ENCODE measurements at regions not wholly inside any gene's neighbourhood (a gene's known extent, or its start where the extent isn't known, plus 50 kb on each side); places are given as distances from the start of the nearest gene placed in this dataset.
A peak's percentile ranks its signal among the peaks of the same experiment; 100 is the strongest.

DNA sequence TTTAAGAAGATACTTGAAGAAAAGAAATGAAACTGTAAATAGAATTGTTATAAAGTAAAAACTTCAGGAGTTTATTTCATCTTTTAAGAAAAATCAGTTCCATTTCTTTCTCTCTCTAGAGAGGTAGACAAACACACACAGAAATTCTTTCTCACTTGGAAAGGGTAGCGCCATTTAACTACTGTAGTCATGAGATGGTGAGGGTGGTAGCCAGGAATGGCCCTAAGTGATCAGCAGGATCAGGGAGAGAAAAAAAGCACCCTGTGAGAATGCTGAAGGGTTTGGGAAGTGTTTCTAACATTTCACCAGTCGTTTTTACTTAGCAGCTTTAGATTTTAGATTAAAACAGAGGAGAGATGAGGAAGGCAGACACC is 205.7 kb upstream of the RUNX1 start:
- no peak for DNase-seq
- peaks cover 44% of the 10 kb centered on the region for H3K4me1 ChIP-seq
- peak overlapping the region; percentile 94 for H3K27ac ChIP-seq

DNA sequence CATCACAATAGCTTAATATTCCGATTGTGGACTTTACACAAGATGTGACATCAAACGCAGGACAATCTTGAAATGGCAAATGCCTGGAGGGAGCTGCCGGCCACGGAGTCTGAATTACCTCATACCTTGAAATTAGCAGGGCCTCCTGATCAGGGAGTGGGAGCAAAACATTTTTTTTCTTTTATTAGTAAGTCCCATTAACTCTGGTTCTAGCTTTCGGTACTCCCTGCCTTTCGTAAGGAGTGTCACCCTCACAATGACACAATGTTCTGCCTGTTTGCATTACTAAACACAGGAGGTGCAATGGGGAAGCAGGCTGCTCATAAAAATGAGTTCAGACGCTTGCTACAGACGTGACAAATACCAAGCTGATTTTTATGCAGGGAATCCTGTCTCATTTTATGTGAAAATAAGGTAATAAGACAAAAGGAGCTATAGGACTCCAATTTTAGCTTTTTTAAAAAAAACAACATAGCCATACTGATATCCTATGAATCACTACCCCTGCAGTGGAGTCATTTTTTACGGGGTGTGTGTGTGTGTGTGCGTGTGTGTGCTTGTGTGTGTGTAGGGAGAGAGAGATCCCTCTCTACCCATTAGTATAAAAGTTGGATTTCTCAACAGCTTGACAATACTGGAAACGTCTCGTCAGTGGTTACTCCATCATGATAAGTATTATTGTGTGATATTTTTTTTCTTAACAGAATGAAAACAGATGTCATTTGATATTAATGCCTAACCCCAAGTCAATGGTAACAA is 205.1 kb upstream of the RUNX1 start:
- Histone ChIP-seq H3K27ac (no peak overlapping the region), H3K9me3 (replicated peaks) (peaks cover 17% of the 10 kb centered on the region), H3K4me3 (no peak overlapping the region), H3K4me1 (peaks cover 44% of the 10 kb centered on the region), H3K27me3 (no peaks in the 10 kb centered on the region), H3K36me3 (no peaks in the 10 kb centered on the region)
- DNase-seq: no peak

More for the DNA sequence above, 205.7 kb upstream of the RUNX1 start:
- Histone ChIP-seq H3K4me3 (no peak overlapping the region), H3K36me3 (no peaks in the 10 kb centered on the region), H3K27me3 (no peaks in the 10 kb centered on the region), H3K9me3 (replicated peaks) (peaks cover 14% of the 10 kb centered on the region)

DNA sequence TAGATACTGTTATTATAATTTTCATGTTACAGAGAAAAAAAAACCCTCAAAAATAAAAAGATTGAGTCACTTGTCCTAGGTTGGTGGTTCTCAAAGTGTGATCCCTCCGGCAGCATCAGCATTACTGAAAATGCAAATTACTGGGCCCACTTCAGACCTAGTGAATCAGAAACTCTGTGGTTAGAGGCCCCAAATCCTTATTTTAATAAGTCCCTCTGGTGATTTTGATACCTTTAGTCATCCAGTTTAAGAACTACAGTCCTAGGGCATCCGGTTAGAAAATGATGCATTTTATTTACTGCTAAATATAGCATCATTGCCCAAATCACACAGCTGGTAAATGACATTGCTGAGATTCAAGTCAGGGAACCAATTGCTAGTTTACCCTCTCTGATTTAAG is 203.7 kb upstream of the RUNX1 start:
- no peak for DNase-seq
- H3K4me3 ChIP-seq: no peak overlapping the region
- H3K27ac ChIP-seq: no peak overlapping the region

DNA sequence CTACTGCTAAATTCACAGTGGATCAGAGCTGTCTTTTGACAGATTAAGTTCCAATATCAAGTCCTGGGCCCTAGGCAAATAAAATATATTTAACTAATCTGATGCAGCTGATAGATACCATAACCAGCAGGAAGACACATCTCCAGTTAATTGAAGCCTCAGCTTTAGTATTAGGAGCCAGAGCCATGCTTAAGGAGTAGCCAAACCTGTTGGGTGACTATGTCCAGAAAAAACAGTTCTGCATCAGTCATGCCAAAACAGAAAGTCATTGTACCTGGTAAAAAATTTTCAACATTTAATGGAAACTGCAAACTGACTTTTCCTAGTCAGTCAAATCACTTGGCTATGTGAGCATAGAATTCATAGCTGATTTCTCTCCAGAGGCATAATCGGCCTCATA is 200.5 kb upstream of the RUNX1 start:
- peaks cover 17% of the 10 kb centered on the region for H3K9me3 ChIP-seq (replicated peaks)
- no peaks in the 10 kb centered on the region for H3K36me3 ChIP-seq
- no peak overlapping the region for H3K27ac ChIP-seq
- no peaks in the 10 kb centered on the region for H3K27me3 ChIP-seq
- no peak overlapping the region for H3K4me3 ChIP-seq
- H3K4me1 ChIP-seq: peaks cover 11% of the 10 kb centered on the region
- no peak for DNase-seq

More for the DNA sequence above, 203.7 kb upstream of the RUNX1 start:
- H3K27me3 ChIP-seq: no peaks in the 10 kb centered on the region
- H3K9me3 ChIP-seq (replicated peaks): peaks cover 17% of the 10 kb centered on the region
- no peaks in the 10 kb centered on the region for H3K36me3 ChIP-seq
- peaks cover 38% of the 10 kb centered on the region for H3K4me1 ChIP-seq

DNA sequence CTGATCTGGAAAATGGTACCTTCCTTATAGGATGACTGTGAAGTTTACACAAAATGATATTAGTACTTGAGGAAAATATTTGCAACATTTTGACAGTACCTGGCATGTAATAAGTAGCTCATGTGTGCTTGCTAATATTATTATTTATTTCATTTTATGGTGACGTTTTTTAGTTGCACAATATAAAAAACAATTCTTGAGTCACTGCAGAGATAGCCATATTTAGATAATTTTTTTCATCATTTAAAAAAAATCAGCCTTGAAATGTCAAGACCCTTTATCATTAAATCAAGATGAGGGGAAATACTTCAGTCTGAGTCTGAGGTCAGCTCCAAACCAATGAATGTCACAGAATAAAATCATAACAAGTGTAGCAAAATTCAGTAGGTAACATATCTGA is 196.8 kb upstream of the RUNX1 start:
- peaks cover under 1% of the 10 kb centered on the region; the same call in 1 of the 2 replicates for H3K4me1 ChIP-seq
- peaks cover 12% of the 10 kb centered on the region for H3K9me3 ChIP-seq (replicated peaks)
- no peak overlapping the region for H3K4me3 ChIP-seq
- no peaks in the 10 kb centered on the region for H3K36me3 ChIP-seq
- H3K27ac ChIP-seq: no peak overlapping the region
- no peak for DNase-seq
- H3K27me3 ChIP-seq: no peaks in the 10 kb centered on the region

DNA sequence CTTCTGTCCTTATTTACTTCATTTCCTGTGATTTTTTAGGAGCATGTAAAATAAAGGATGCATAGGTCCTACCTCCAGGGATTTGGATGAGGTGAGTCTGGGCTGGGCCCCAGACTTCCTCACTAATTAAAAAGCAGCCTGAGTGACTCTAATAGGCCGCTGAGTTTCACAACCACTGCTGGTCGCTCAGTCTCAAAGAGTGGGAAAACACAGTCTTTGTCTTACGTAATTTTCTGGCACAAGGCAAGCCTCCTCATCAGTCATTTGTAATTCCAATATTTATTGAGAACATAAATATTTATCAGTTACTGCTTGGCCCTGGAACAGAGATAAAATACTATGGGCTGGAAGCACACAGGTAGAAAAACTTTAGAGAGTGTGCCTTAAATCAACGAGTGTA is 195.4 kb upstream of the RUNX1 start:
- Histone ChIP-seq H3K4me3 (no peak overlapping the region), H3K36me3 (no peaks in the 10 kb centered on the region), H3K27me3 (no peaks in the 10 kb centered on the region), H3K27ac (no peak overlapping the region), H3K9me3 (replicated peaks) (peaks cover under 1% of the 10 kb centered on the region; the same call in 1 of the 2 replicates), H3K4me1 (peaks cover 6% of the 10 kb centered on the region)
- DNase-seq: no peak

DNA sequence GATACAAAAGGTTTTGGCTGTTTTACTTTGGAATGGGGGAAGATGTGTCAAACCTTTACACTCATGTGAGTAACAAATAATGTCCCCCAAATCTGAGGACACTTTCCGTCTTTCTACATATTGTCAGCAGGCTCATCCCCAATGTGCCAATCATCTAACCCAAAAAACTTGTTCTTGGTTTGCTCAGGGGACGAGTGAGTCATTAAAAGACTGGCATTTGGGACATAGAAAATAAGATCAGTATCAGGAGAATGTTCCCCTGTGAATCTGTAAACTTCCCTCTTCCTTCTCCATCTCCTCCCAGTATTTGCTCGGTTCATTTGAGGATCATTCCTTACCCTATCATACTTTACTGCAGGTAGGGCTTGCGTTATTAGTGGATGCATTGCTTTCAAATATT is 194.1 kb upstream of the RUNX1 start:
- no peaks in the 10 kb centered on the region for H3K36me3 ChIP-seq
- H3K27ac ChIP-seq: no peak overlapping the region
- no peak for DNase-seq

DNA sequence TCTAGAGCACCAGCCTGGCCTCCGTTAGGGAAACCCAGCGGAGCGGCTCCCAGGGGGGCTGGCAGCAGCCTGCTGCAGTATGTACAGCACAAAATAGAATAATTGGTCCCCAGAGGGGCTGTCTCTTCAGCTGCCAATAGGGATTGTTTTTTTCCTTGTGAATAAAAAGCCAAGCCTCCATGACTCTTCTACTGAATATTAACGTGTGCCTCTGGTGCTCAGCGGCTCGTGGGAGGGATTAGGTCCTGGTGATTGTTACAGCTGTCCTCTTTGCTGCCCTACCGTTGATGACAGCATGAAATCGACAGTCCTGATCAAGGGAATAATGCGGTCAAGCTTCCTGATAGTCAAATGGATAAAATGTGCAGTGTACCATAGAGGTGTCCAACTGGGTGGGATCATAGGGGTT is 190.7 kb upstream of the RUNX1 start:
- Histone ChIP-seq H3K4me1 (peaks cover 23% of the 10 kb centered on the region), H3K27me3 (no peaks in the 10 kb centered on the region), H3K36me3 (no peaks in the 10 kb centered on the region), H3K27ac (peak overlapping the region; percentile 86), H3K9me3 (replicated peaks) (no peaks in the 10 kb centered on the region), H3K4me3 (peak overlapping the region; percentile 48)
- DNase-seq: peak; percentile 92 to 97

More for the DNA sequence above, 194.1 kb upstream of the RUNX1 start:
- no peaks in the 10 kb centered on the region for H3K27me3 ChIP-seq
- peaks cover 17% of the 10 kb centered on the region for H3K4me1 ChIP-seq
- H3K4me3 ChIP-seq: no peak overlapping the region
- no peaks in the 10 kb centered on the region for H3K9me3 ChIP-seq (replicated peaks)

DNA sequence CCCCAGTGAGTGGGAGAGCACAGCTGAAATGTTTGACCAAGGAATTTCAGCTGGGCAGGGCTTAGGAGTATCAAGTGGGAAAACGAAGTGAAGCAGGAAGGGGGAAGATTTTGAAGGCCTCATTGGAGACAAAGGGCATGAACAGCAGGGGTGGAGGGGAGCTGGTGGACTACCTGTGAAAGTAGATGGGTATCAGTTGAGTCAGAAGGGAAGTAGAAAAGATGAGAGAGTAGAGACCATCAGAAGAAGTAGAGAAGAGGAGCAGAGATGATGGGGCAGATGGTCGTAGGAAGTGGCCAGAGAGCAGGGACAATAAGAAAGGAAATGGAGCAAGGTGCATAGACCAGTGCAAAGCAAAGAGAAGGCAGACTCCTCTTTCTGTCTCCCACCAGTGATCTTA is 189.0 kb upstream of the RUNX1 start:
- Histone ChIP-seq H3K27me3 (no peaks in the 10 kb centered on the region), H3K36me3 (no peaks in the 10 kb centered on the region), H3K4me1 (peaks cover 40% of the 10 kb centered on the region), H3K4me3 (no peak overlapping the region), H3K27ac (no peak overlapping the region), H3K9me3 (replicated peaks) (no peaks in the 10 kb centered on the region)
- no peak for DNase-seq

DNA sequence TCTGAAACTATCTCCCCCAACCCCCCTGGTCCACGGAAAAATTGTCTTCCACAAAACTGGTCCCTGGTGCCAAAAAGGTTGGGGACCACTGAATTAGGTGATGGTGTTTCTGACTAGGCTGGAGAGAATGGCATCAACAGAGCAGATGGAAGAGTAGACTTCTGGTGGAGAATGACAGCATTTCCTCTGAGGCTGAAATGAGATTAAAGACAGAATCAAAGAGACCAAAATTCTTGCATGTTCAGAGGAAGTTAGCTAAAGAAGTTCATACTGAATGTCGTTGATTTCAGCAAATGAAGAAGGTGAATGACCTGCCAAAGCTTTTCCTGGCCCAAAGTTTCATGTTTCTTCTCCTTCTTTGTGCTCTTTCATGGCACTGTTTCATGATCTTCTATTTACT is 188.2 kb upstream of the RUNX1 start:
- Histone ChIP-seq H3K4me3 (no peak overlapping the region), H3K4me1 (peaks cover 48% of the 10 kb centered on the region), H3K9me3 (replicated peaks) (no peaks in the 10 kb centered on the region), H3K36me3 (no peaks in the 10 kb centered on the region), H3K27ac (no peak overlapping the region), H3K27me3 (no peaks in the 10 kb centered on the region)
- no peak for DNase-seq

DNA sequence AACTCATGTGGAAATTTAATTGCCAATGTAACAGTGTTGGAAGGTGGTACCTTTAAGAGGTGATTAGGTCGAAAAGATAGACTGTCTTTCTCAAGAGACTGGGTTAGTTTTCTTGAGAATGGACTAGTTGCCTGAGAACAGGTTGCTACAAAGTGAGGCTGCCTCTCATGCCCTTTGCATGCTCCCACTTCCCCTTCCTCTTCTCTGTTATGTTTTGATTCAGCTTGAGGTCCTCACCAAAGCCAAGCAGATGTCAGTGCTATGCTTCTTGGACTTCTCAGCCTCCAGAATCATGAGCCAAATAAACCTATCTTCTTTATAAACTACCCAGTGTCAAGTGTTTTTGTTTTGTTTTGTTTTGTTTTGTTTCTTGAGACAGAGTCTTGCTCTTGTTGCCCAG is 187.0 kb upstream of the RUNX1 start:
- Histone ChIP-seq H3K27me3 (no peaks in the 10 kb centered on the region), H3K4me3 (no peak overlapping the region), H3K27ac (no peak overlapping the region), H3K4me1 (peaks cover 57% of the 10 kb centered on the region), H3K9me3 (replicated peaks) (no peaks in the 10 kb centered on the region), H3K36me3 (no peaks in the 10 kb centered on the region)
- DNase-seq: no peak

DNA sequence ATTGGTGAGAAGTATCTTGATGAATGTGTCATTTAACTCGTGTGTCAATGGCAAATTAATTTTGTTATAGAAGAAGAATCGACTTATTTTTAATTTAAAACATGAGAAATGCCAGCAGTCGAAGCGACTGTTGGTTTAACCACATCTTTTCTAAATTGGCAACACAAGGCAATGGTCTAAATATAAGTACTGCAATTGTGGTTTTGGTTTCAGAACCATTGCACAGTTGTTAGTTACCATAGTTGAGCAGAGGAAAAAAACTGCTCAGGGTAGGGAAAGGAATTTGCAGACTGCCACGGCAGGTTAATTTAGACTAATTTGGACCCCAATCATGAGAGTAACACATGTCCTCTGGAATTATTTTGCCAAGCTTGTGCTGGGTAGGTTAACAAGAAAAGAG is 185.6 kb upstream of the RUNX1 start:
- no peaks in the 10 kb centered on the region for H3K36me3 ChIP-seq
- H3K4me1 ChIP-seq: peaks cover 51% of the 10 kb centered on the region
- no peaks in the 10 kb centered on the region for H3K9me3 ChIP-seq (replicated peaks)
- H3K4me3 ChIP-seq: no peak overlapping the region
- H3K27me3 ChIP-seq: no peaks in the 10 kb centered on the region
- peak in 1 of 2 experiments; percentile 49 for DNase-seq
- H3K27ac ChIP-seq: peak overlapping the region; percentile 36

DNA sequence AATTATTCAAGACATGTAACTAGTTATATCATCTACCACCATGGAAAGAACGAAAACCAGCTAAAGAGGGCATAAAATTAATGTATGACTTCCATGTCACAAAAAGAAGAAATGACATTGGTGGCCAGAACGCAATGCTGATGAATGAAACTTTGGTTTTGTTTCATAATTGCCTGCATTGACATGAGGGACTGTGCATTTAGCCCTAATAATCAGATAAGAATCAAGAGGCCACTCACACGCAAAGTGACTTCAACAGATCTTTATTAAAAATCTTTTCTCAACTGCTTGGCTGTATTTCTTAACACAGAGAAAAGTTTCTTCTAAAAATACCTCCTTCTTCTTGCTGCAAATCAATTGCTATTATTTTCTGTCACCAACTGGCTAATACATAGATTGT is 184.7 kb upstream of the RUNX1 start:
- H3K27ac ChIP-seq: no peak overlapping the region
- H3K9me3 ChIP-seq (replicated peaks): no peaks in the 10 kb centered on the region
- H3K4me1 ChIP-seq: peaks cover 51% of the 10 kb centered on the region
- no peaks in the 10 kb centered on the region for H3K36me3 ChIP-seq
- H3K27me3 ChIP-seq: no peaks in the 10 kb centered on the region
- DNase-seq: no peak
- H3K4me3 ChIP-seq: no peak overlapping the region

DNA sequence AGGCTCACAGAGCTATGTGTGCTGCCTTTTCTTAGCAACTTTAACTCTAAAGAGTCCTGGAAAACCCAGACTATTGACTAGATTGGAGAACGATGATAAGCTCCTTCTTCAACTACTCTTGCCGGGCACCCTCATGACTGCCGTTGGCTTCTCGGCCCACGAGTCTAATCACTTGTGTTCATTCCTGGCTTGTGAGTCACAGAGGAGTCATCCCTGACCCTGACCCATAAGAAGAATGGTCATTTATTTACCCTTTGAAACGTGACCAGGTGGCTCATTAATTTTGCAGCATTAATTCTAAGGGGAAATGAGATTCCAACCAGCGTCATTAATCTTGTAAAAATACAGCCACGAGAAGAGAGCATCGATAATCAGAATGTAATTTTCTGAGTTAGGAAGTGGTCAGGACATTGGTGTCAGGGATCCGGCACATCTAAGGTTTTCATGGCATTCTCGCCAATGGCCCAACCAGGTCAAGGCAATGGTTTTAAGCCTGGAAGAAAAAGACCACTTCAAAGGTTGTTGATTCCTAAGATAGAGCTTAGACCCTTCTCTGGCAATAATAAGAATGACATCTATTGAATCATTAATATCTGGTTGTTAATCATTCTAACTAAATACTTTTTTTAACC is 183.6 kb upstream of the RUNX1 start:
- H3K27me3 ChIP-seq: no peaks in the 10 kb centered on the region
- H3K27ac ChIP-seq: peak overlapping the region; percentile 48
- peaks cover 51% of the 10 kb centered on the region for H3K4me1 ChIP-seq
- no peak overlapping the region for H3K4me3 ChIP-seq
- no peaks in the 10 kb centered on the region for H3K9me3 ChIP-seq (replicated peaks)
- H3K36me3 ChIP-seq: no peaks in the 10 kb centered on the region
- peak; percentile 75 to 78 for DNase-seq

DNA sequence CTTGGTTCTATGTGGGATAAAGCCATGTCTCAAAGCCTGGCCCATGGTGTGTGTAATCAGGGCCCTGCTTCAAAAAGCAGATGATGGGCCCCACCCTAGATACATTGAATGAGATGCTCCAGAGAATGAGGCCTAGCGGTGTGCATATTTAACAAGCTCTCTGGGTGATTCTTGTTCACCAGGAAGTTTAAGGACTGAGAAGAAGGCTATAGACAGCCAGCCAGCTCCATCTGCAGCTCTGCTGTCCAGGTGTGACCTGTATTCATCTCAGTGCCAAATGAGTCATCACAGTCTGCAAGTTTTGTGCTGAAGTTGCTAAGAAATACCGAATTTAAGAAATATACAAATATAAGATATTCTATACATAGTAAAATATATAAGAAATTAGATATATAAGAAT is 182.0 kb upstream of the RUNX1 start:
- no peaks in the 10 kb centered on the region for H3K9me3 ChIP-seq (replicated peaks)
- no peaks in the 10 kb centered on the region for H3K36me3 ChIP-seq
- peaks cover 65% of the 10 kb centered on the region for H3K4me1 ChIP-seq
- H3K27ac ChIP-seq: no peak overlapping the region
- H3K27me3 ChIP-seq: no peaks in the 10 kb centered on the region
- DNase-seq: no peak
- no peak overlapping the region for H3K4me3 ChIP-seq

DNA sequence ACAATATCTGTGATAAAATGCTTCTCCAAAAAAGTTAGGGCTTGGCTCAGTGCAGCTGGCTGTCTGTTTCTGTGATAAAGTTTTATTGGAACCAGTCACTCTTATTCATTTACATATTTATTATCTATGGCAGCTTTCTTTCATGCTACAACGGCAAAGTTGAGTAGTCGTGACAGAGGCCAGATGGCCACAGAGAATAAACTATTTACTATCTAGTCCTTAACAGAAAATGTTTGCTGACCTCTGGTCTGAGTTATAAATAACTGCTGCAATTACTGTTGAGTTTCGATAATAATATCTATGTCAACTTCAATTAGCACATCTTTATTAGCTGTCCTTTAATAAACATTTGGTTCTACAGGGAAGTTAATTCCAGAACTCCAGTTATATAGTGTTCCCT is 180.2 kb upstream of the RUNX1 start:
- Histone ChIP-seq H3K27ac (no peak overlapping the region), H3K4me1 (peaks cover 66% of the 10 kb centered on the region)
- DNase-seq: no peak

More for the DNA sequence above, 180.2 kb upstream of the RUNX1 start:
- no peaks in the 10 kb centered on the region for H3K36me3 ChIP-seq
- H3K27me3 ChIP-seq: no peaks in the 10 kb centered on the region
- no peaks in the 10 kb centered on the region for H3K9me3 ChIP-seq (replicated peaks)
- H3K4me3 ChIP-seq: no peak overlapping the region

Data from SJCRH30 (cell line).